ENCODE measurements at regions not wholly inside any gene's neighbourhood (a gene's known extent, or its start where the extent isn't known, plus 50 kb on each side); places are given as distances from the start of the nearest gene placed in this dataset.
A peak's percentile ranks its signal among the peaks of the same experiment; 100 is the strongest.

GRCh38 chr7:68511281-68511680 lies 1087.0 kb upstream of the AUTS2 start:
- H3K27ac ChIP-seq: peak overlapping the region; percentile 76 to 84
- H3K4me3 ChIP-seq: peak overlapping the region in 1 of 5 donors; percentile 5
- peak in 4 of 8 experiments; percentile 95 to 96 (median 96) for ATAC-seq (replicated peaks in 6 of 8)
- H3K4me1 ChIP-seq (replicated peaks in 1 of 2): peaks cover 16 to 18% of the 10 kb centered on the region in 2 donors
- 0 to 20% (median 18%) methylated on average over 1 to 6 of the region's 10 CpGs; no CpG with 5 or more reads in 4 of the 10 experiments for WGBS, 10 experiments
- in situ Hi-C loops (cut with MboI; ENCODE audit: low pct_unique_long_range_greater_than_20kb in 2 of 9, low sequenced_read_pairs in 9 of 9, unreplicated experiment in 9 of 9): no loop called here

GRCh38 chr7:68512466-68512865 lies 1085.8 kb upstream of the AUTS2 start:
- in situ Hi-C loops (cut with MboI; ENCODE audit: low pct_unique_long_range_greater_than_20kb in 2 of 9, low sequenced_read_pairs in 9 of 9, unreplicated experiment in 9 of 9): no loop called here
- no peak overlapping the region for H3K4me3 ChIP-seq
- H3K4me1 ChIP-seq (replicated peaks in 1 of 2): peaks cover 16 to 18% of the 10 kb centered on the region in 2 donors
- ATAC-seq (replicated peaks in 6 of 8): no peak
- WGBS, 10 experiments: 14 to 80% (median 65%) methylated on average over 1 to 5 of the region's 5 CpGs
- H3K27ac ChIP-seq: no peak overlapping the region

GRCh38 chr7:68518060-68518459 lies 1080.2 kb upstream of the AUTS2 start:
- no peaks in the 10 kb centered on the region for H3K4me1 ChIP-seq (replicated peaks in 1 of 2)
- WGBS, 10 experiments: 13 to 95% (median 67%) methylated on average over 2 to 4 of the region's 4 CpGs; no CpG with 5 or more reads in 2 of the 10 experiments
- no peak overlapping the region for H3K4me3 ChIP-seq
- no peak overlapping the region for H3K27ac ChIP-seq
- in situ Hi-C loops (cut with MboI; ENCODE audit: low pct_unique_long_range_greater_than_20kb in 2 of 9, low sequenced_read_pairs in 9 of 9, unreplicated experiment in 9 of 9): no loop called here
- ATAC-seq (replicated peaks in 6 of 8): no peak

GRCh38 chr7:68524126-68524525 lies 1074.1 kb upstream of the AUTS2 start:
- in situ Hi-C loops (cut with MboI; ENCODE audit: low pct_unique_long_range_greater_than_20kb in 2 of 9, low sequenced_read_pairs in 9 of 9, unreplicated experiment in 9 of 9): no loop called here
- no peak overlapping the region for H3K27ac ChIP-seq
- no peak for ATAC-seq (replicated peaks in 6 of 8)
- H3K4me1 ChIP-seq (replicated peaks in 1 of 2): no peaks in the 10 kb centered on the region
- WGBS, 10 experiments: 0 to 100% (median 81%) methylated on average over 1 to 3 of the region's 3 CpGs; no CpG with 5 or more reads in 4 of the 10 experiments
- H3K4me3 ChIP-seq: no peak overlapping the region

DNA sequence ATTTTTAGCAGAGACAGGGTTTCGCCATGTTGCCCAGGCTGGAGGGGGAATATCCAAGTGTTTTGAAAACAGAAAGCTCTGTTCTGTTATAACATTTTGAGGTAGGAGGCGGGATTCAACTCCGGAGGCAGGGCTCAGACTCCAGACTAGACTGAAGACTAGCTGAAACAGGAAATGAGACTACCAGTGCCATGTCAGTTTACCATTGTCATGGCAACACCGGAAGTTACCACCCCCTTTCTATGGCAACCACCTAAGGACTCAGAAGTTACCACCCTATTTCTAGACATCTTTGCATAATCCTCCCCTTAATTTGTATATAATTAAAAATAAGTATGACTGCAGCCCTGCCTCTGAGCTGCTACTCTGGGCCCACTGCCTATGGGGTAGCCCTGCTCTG lies 1069.1 kb upstream of the AUTS2 start:
- H3K4me3 ChIP-seq: no peak overlapping the region
- ATAC-seq (replicated peaks in 6 of 8): peak in 3 of 8 experiments; percentile 50 to 58 (median 53)
- in situ Hi-C loops (cut with MboI; ENCODE audit: low pct_unique_long_range_greater_than_20kb in 2 of 9, low sequenced_read_pairs in 9 of 9, unreplicated experiment in 9 of 9): no loop called here
- H3K4me1 ChIP-seq (replicated peaks in 1 of 2): peaks cover 0 to 6% of the 10 kb centered on the region in 2 donors
- no peak overlapping the region for H3K27ac ChIP-seq
- WGBS, 10 experiments: 40 to 100% (median 81%) methylated on average over 1 to 4 of the region's 4 CpGs; no CpG with 5 or more reads in 5 of the 10 experiments

GRCh38 chr7:68535266-68535665 lies 1063.0 kb upstream of the AUTS2 start:
- H3K4me3 ChIP-seq: no peak overlapping the region
- in situ Hi-C loops (cut with MboI; ENCODE audit: low pct_unique_long_range_greater_than_20kb in 2 of 9, low sequenced_read_pairs in 9 of 9, unreplicated experiment in 9 of 9): no loop called here

DNA sequence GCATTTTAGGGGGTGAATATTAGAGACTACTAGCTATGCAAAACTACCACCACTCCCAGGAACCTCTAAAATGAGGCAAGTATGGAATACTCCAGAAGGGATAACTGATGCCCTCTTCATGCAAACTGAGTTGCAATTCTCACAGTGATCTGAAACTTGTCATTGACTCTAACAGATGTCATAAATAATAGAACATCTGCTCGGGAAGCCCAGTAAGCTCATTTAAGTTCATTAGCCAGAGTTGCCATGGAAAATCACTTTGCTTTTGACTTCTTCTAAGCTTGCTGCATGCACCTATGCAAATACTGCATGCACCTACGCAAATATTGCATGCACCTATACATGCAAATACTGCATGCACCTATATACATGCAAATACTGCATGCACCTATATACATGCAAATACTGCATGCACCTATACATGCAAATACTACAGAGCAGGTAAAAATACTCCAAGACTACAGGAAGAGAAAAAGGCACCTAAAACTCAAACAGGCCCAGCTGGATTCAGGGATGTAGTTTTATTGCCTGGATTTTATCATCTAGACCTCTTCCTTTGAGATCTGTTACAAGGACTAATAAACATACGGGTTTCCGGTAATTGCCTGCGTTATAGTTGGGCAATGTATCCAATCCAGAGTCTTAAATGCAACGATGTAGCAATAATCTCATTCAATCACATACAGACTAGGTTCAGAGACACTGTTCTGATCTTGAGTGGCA lies 1061.1 kb upstream of the AUTS2 start:
- 12 to 86% (median 64%) methylated on average over 1 to 6 of the region's 6 CpGs; no CpG with 5 or more reads in 2 of the 10 experiments for WGBS, 10 experiments
- in situ Hi-C loops (cut with MboI; ENCODE audit: low pct_unique_long_range_greater_than_20kb in 2 of 9, low sequenced_read_pairs in 9 of 9, unreplicated experiment in 9 of 9): no loop called here

More at GRCh38 chr7:68535266-68535665, 1063.0 kb upstream of the AUTS2 start:
- Histone ChIP-seq H3K4me1 (replicated peaks in 1 of 2) (peaks cover 0 to 12% of the 10 kb centered on the region in 2 donors), H3K27ac (no peak overlapping the region)
- WGBS, 10 experiments: 87 to 100% (median 98%) methylated on average over 1 to 5 of the region's 22 CpGs; no CpG with 5 or more reads in 6 of the 10 experiments
- no peak for ATAC-seq (replicated peaks in 6 of 8)

DNA sequence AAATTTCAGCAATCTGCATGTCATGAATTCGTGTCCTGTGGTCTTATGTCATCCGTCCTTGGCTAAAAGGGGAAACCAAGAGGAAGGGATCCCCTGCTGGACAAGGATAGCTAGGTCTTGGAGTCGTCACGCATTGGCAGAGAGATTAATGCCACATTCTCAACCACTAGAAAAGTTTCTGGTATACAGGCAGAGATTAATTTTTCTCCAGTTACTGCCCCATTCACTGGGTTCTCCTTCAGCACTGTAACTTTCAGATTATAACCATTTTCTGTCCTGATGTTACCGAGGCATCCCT lies 1060.6 kb upstream of the AUTS2 start:
- 8 to 86% (median 52%) methylated on average over 2 to 5 of the region's 5 CpGs; no CpG with 5 or more reads in 1 of the 10 experiments for WGBS, 10 experiments
- H3K4me1 ChIP-seq (replicated peaks in 1 of 2): peaks cover 0 to 12% of the 10 kb centered on the region in 2 donors
- H3K4me3 ChIP-seq: no peak overlapping the region
- peak in 1 of 8 experiments; percentile 21 for ATAC-seq (replicated peaks in 6 of 8)
- in situ Hi-C loops (cut with MboI; ENCODE audit: low pct_unique_long_range_greater_than_20kb in 2 of 9, low sequenced_read_pairs in 9 of 9, unreplicated experiment in 9 of 9): no loop called here
- no peak overlapping the region for H3K27ac ChIP-seq

More for the DNA sequence above, 1061.1 kb upstream of the AUTS2 start:
- H3K4me3 ChIP-seq: no peak overlapping the region
- H3K27ac ChIP-seq: no peak overlapping the region
- ATAC-seq (replicated peaks in 6 of 8): peak in 1 of 8 experiments; percentile 13
- peaks cover 0 to 12% of the 10 kb centered on the region in 2 donors for H3K4me1 ChIP-seq (replicated peaks in 1 of 2)

GRCh38 chr7:68542831-68543230 lies 1055.4 kb upstream of the AUTS2 start:
- ATAC-seq (replicated peaks in 6 of 8): peak in 1 of 8 experiments; percentile 22
- in situ Hi-C loops (cut with MboI; ENCODE audit: low pct_unique_long_range_greater_than_20kb in 2 of 9, low sequenced_read_pairs in 9 of 9, unreplicated experiment in 9 of 9): no loop called here
- Histone ChIP-seq H3K4me3 (no peak overlapping the region), H3K4me1 (replicated peaks in 1 of 2) (peaks cover 0 to 2% of the 10 kb centered on the region in 2 donors), H3K27ac (no peak overlapping the region)
- WGBS, 10 experiments: 23 to 87% (median 71%) methylated on average over 1 to 3 of the region's 3 CpGs; no CpG with 5 or more reads in 1 of the 10 experiments

GRCh38 chr7:68544851-68545250 lies 1053.4 kb upstream of the AUTS2 start:
- Histone ChIP-seq H3K27ac (no peak overlapping the region), H3K4me3 (no peak overlapping the region), H3K4me1 (replicated peaks in 1 of 2) (no peaks in the 10 kb centered on the region)
- in situ Hi-C loops (cut with MboI; ENCODE audit: low pct_unique_long_range_greater_than_20kb in 2 of 9, low sequenced_read_pairs in 9 of 9, unreplicated experiment in 9 of 9): no loop called here
- no peak for ATAC-seq (replicated peaks in 6 of 8)
- 14 to 94% (median 49%) methylated on average over 2 to 4 of the region's 4 CpGs; no CpG with 5 or more reads in 1 of the 10 experiments for WGBS, 10 experiments

GRCh38 chr7:68547181-68547580 lies 1051.1 kb upstream of the AUTS2 start:
- no peak for ATAC-seq (replicated peaks in 6 of 8)
- 4 to 85% (median 71%) methylated on average over 3 to 6 of the region's 6 CpGs; no CpG with 5 or more reads in 2 of the 10 experiments for WGBS, 10 experiments

GRCh38 chr7:68547799-68548198 lies 1050.5 kb upstream of the AUTS2 start:
- no peak overlapping the region for H3K4me3 ChIP-seq
- H3K4me1 ChIP-seq (replicated peaks in 1 of 2): no peaks in the 10 kb centered on the region
- in situ Hi-C loops (cut with MboI; ENCODE audit: low pct_unique_long_range_greater_than_20kb in 2 of 9, low sequenced_read_pairs in 9 of 9, unreplicated experiment in 9 of 9): no loop called here
- WGBS, 10 experiments: 40 to 95% (median 81%) methylated on average over 1 to 10 of the region's 10 CpGs
- no peak for ATAC-seq (replicated peaks in 6 of 8)
- H3K27ac ChIP-seq: no peak overlapping the region

More at GRCh38 chr7:68547181-68547580, 1051.1 kb upstream of the AUTS2 start:
- in situ Hi-C loops (cut with MboI; ENCODE audit: low pct_unique_long_range_greater_than_20kb in 2 of 9, low sequenced_read_pairs in 9 of 9, unreplicated experiment in 9 of 9): no loop called here
- Histone ChIP-seq H3K27ac (no peak overlapping the region), H3K4me3 (no peak overlapping the region), H3K4me1 (replicated peaks in 1 of 2) (no peaks in the 10 kb centered on the region)

DNA sequence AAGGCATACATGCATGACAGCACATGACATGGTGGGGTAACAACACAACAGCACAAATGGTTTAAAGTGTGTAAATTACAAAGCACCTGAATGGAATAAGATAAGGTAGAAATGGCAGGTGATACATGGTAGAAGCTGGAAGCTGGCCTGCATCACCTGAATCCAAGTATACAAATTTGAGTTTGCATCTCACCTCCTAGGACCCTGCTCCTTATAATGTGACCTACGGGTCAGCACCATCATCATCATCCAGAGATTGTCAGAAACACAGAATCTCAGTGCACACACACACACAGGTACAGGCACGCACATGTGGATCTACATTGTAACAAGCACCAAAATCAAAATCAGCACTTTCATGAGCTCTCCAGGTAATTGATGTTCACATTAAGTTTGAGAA lies 1048.2 kb upstream of the AUTS2 start:
- in situ Hi-C loops (cut with MboI; ENCODE audit: low pct_unique_long_range_greater_than_20kb in 2 of 9, low sequenced_read_pairs in 9 of 9, unreplicated experiment in 9 of 9): no loop called here
- H3K4me3 ChIP-seq: no peak overlapping the region
- 58 to 92% (median 85%) methylated on average over 1 to 2 of the region's 2 CpGs; no CpG with 5 or more reads in 2 of the 10 experiments for WGBS, 10 experiments
- H3K27ac ChIP-seq: no peak overlapping the region
- no peaks in the 10 kb centered on the region for H3K4me1 ChIP-seq (replicated peaks in 1 of 2)
- no peak for ATAC-seq (replicated peaks in 6 of 8)

GRCh38 chr7:68550635-68551034 lies 1047.6 kb upstream of the AUTS2 start:
- 30 to 100% (median 74%) methylated on average over 1 to 3 of the region's 3 CpGs; no CpG with 5 or more reads in 2 of the 10 experiments for WGBS, 10 experiments
- no peak overlapping the region for H3K27ac ChIP-seq
- no peaks in the 10 kb centered on the region for H3K4me1 ChIP-seq (replicated peaks in 1 of 2)
- no peak for ATAC-seq (replicated peaks in 6 of 8)
- in situ Hi-C loops (cut with MboI; ENCODE audit: low pct_unique_long_range_greater_than_20kb in 2 of 9, low sequenced_read_pairs in 9 of 9, unreplicated experiment in 9 of 9): no loop called here
- no peak overlapping the region for H3K4me3 ChIP-seq

Measured in motor neuron (in vitro differentiated cells).